Activated CD8-positive, alpha-beta memory T cell treated with anti-CD3 and anti-CD28 coated beads, Interleukin-2, amount 50 U/mL, for 4 hours (primary cell): ENCODE measurements at regions not wholly inside any gene's neighbourhood (a gene's known extent, or its start where the extent isn't known, plus 50 kb on each side); places are given as distances from the start of the nearest gene placed in this dataset.
"Not testable (repeated sequence)": the region's sequence is repeated elsewhere in the genome, so short reads cannot be mapped to it uniquely, and the experiment has no call there.

Experiments
- DNase-seq: peaks from one replicate; pipeline ENCODE4 v3.0.0-alpha.2; 2020

GRCh38 chr18:1505856-1506255 is 601.2 kb downstream of the ADCYAP1 start:
- no peak for DNase-seq

GRCh38 chr18:1510542-1511179 is 606.0 kb downstream of the ADCYAP1 start:
- no peak for DNase-seq

- DNase-seq = no peak
Observed at GRCh38 chr18:1511619-1512311, 607.1 kb downstream of the ADCYAP1 start.

- DNase-seq = no peak
Observed at GRCh38 chr18:1513519-1513918, 608.8 kb downstream of the ADCYAP1 start.

- DNase-seq = not testable (repeated sequence)
Observed at GRCh38 chr18:1521588-1522248, 617.0 kb downstream of the ADCYAP1 start.

- DNase-seq = no peak
Observed at GRCh38 chr18:1522249-1522615, 617.6 kb downstream of the ADCYAP1 start.

- no peak for DNase-seq
Observed at GRCh38 chr18:1526991-1527390, 622.3 kb downstream of the ADCYAP1 start.

- no peak for DNase-seq
Observed at GRCh38 chr18:1527805-1528204, 623.1 kb downstream of the ADCYAP1 start.

- no peak for DNase-seq
Observed at GRCh38 chr18:1528447-1528846, 623.8 kb downstream of the ADCYAP1 start.

- DNase-seq = no peak
Observed at GRCh38 chr18:1528964-1529509, 624.4 kb downstream of the ADCYAP1 start.

GRCh38 chr18:1530650-1531049 is 626.0 kb downstream of the ADCYAP1 start:
- DNase-seq = no peak

GRCh38 chr18:1539276-1539675 is 634.6 kb downstream of the ADCYAP1 start:
- DNase-seq = no peak

- no peak for DNase-seq
Observed at GRCh38 chr18:1541478-1541877, 636.8 kb downstream of the ADCYAP1 start.

GRCh38 chr18:1542230-1542774 is 637.6 kb downstream of the ADCYAP1 start:
- no peak for DNase-seq

GRCh38 chr18:1544016-1544415 is 639.3 kb downstream of the ADCYAP1 start:
- no peak for DNase-seq

GRCh38 chr18:1557711-1558110 is 653.0 kb downstream of the ADCYAP1 start:
- DNase-seq = not testable (repeated sequence)

- DNase-seq = no peak
Observed at GRCh38 chr18:1559563-1559962, 654.9 kb downstream of the ADCYAP1 start.

GRCh38 chr18:1564793-1565192 is 660.1 kb downstream of the ADCYAP1 start:
- DNase-seq = no peak

- DNase-seq = no peak
Observed at GRCh38 chr18:1571206-1571605, 666.5 kb downstream of the ADCYAP1 start.

GRCh38 chr18:1573732-1574131 is 669.1 kb downstream of the ADCYAP1 start:
- DNase-seq = no peak

- DNase-seq = no peak
Observed at GRCh38 chr18:1575084-1575483, 670.4 kb downstream of the ADCYAP1 start.

- no peak for DNase-seq
Observed at GRCh38 chr18:1578505-1578904, 673.8 kb downstream of the ADCYAP1 start.

GRCh38 chr18:1581581-1581980 is 676.9 kb downstream of the ADCYAP1 start:
- no peak for DNase-seq
